GM21737 (cell line): ENCODE measurements at regions not wholly inside any gene's neighbourhood (a gene's known extent, or its start where the extent isn't known, plus 50 kb on each side); places are given as distances from the start of the nearest gene placed in this dataset.
"Not testable (repeated sequence)": the region's sequence is repeated elsewhere in the genome, so short reads cannot be mapped to it uniquely, and the experiment has no call there.

Experiments used
- ATAC-seq: cut with Tn5 transposase; IDR thresholded peaks from one replicate; pipeline ENCODE4 v1.9.1; 2021; ENCODE audit warnings: mild to moderate bottlenecking, moderate library complexity; ENCODE audit not compliant: unreplicated experiment

DNA sequence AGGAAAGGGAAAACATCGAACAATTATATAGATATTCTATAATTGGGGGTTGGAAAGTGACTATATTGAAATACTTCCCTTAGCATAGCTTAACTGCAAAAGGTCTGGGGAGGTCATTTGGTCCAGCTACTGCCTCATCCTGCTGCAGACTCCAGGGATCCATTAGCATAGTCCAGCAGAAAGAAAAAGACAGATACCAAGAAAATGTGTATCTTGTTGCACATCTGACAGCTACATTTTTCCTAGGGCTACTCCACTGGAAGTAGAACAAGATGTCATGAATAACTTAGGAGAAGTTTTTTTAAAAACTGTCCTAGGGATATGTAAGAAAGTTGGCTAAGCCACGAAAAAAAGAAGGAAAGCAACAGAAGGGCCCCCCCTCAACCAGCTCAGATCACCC is 92.9 kb upstream of the SLC30A5 start:
- no peak for ATAC-seq

GRCh38 chr5:69001627-69002026 is 92.2 kb upstream of the SLC30A5 start:
- ATAC-seq, result no peak

GRCh38 chr5:69004127-69004526 is 89.7 kb upstream of the SLC30A5 start:
- no peak for ATAC-seq

DNA sequence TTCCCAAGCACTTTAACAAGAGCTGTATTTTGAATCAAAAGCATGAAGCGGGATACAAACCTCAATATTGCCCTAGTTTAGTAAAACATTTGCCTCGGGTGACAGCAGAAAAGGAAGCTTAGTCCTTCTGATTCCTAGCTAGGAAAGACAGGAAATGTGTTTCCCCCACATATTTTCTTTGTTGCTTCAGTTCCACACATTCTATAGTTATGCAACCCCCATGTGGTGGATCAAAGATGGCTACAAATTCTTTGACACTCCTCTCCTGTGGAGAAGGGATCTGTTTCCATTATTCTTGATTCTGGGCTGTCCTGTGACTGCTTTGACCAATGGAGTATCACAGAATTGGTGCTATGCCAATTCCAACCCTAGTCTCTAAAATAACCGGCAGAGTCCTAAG is 89.1 kb upstream of the SLC30A5 start:
- no peak for ATAC-seq

DNA sequence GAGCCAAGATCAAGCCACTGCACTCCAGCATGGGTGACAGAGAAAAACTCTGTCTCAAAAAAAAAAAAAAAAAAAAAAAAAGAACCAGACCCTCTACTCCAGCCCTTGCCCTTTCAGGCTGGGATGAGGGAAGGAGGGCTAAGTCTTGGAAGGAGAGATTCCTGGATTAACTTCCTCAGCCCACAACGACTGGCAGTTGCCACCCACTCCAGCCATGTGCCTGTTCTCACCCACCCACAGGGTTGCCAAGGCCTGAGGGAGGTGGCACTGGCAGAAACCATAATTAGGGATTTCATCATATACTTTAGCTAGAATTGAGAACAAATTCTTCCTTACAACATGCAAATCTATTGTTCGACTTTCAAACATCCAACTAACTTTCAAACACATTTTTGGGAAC is 87.8 kb upstream of the SLC30A5 start:
- ATAC-seq, result no peak

- ATAC-seq, result no peak
Measured at GRCh38 chr5:69007163-69007562, 86.7 kb upstream of the SLC30A5 start.

- no peak for ATAC-seq
Measured at GRCh38 chr5:69007726-69008368, 86.0 kb upstream of the SLC30A5 start.

DNA sequence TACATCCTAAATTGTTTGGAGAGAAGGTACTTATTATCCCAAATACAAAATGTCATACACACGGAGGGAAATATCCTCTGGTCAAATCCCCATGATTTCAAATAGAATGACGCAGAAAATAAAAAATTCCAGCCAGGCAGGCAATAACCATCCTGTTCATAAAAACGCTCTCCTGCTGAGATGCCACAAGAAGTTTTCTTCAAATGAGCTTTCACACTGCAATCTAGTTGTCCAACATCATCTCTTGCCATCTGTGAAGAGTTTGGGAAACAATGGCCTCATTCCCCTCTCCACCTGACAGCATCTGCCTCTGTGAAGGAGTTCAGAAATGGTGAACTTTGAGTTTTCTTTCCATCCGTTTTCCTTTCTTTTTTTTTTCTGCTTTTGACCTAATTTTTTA is 83.3 kb upstream of the SLC30A5 start:
- ATAC-seq, result no peak

DNA sequence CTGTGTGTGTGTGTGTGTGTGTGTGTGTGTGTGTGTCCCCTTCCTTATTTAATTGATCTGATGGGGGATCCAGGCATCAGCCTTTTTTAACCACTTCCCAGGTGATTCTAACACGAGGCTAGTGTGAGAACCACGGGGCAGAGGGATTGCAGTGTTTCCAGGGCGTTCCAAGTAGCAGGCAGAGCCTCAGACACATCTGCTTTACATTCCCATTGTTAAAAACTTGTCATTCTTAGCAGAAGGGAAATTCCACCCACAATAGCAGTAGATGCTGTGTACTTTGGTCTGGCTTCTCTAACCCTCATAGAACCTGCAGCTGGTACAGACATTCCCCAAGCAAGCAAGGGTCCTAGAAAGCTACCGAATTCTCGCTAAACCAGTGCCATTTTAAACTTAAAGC is 81.9 kb upstream of the SLC30A5 start:
- no peak for ATAC-seq

GRCh38 chr5:69013481-69013880 is 80.3 kb upstream of the SLC30A5 start:
- no peak for ATAC-seq

- ATAC-seq, result not testable (repeated sequence)
Measured at GRCh38 chr5:69014007-69014406, 79.8 kb upstream of the SLC30A5 start.

DNA sequence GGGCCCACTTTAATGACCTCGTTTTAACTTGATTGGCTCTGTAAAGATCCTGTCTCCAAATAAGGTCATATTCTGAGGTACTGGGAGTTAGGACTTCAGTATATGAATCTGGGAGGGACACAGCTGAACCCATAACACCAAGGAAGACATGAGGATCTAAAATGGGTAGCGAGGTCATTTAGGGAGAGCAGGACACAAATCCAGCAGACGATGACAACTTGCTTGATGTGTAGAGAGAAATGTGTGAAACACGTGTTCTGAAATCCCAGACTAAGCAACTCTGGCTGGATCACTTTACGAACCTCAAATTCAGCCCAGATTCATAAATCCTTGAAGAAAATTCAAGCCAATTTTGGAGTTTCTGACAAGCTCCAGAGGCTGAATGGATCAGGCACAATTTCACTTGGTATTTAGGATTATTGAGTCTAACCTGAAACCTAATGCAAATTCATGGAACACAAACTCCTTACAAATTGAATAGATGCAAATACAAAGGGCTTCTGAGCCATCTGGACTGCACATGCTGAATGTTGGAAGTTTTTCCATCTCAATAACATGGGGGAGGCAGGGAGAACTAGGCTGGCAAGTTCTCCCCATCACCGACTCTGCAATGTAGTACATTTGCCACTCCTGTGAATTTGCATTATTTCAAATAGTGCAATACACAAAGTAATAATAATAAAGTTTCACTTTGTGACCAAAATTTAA is 74.0 kb upstream of the SLC30A5 start:
- no peak for ATAC-seq

DNA sequence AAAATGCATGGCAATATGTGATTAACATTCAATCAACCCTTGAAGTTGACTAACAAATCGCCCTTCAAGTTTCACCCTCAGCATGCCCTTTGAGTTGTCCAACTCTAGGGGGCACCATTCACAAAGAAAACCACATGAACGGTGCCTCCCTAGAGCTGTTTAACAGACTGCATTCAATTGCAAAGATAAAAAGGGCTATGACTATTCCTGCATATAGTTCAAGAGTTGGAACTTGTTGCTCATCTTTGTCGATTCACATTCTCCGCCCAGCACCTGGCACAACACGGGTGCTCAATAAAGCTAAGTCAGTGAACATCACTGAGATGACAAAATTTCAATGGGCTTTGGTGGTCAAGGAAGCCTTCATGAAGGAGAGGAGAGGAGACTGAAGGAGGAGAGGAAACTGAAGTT is 69.6 kb upstream of the SLC30A5 start:
- ATAC-seq, result no peak

- ATAC-seq, result no peak
Measured at GRCh38 chr5:69029292-69029691, 64.5 kb upstream of the SLC30A5 start.

- no peak for ATAC-seq
Measured at GRCh38 chr5:69030358-69031062, 63.3 kb upstream of the SLC30A5 start.

GRCh38 chr5:69032009-69032408 is 61.8 kb upstream of the SLC30A5 start:
- no peak for ATAC-seq

DNA sequence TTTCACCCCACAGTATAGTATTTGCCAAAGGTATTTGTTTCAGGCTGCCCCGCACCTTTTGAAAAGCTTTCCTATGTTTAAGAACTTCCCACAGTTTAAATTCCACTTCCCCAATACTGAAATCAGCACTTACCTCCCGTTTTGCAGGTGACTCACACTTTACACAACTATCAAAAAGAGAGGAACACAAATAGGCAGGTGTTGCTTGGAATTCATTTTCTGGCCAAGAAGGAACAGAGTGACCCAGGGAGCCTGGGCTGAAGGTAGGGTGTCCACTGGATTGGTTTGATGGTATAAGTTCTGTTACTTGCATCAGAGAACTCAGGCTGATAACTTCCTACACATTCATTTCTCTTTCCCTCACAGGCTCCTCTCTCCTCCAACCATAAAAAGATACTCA is 60.1 kb upstream of the SLC30A5 start:
- no peak for ATAC-seq

- ATAC-seq, result no peak
Measured at GRCh38 chr5:69034898-69035297, 58.9 kb upstream of the SLC30A5 start.

GRCh38 chr5:69035665-69036064 is 58.1 kb upstream of the SLC30A5 start:
- no peak for ATAC-seq

DNA sequence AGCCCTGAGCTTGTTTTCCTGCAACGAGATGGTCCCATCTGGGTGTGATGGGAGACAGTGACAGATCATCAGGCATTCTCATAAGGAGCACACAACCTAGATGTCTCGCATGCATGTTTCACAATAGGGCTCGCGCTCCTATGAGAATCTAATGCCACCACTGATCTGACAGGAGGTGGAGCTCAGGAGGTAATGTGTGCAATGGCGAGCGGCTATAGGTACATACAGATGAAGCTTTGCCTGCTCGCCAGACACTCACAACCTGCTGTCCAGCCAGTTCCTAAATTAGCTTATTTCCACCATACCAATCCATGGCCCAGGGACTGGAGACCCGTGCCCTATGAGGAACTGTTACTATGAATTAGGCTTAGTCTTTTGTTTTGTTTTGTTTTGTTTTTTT is 55.3 kb upstream of the SLC30A5 start:
- ATAC-seq, result no peak

DNA sequence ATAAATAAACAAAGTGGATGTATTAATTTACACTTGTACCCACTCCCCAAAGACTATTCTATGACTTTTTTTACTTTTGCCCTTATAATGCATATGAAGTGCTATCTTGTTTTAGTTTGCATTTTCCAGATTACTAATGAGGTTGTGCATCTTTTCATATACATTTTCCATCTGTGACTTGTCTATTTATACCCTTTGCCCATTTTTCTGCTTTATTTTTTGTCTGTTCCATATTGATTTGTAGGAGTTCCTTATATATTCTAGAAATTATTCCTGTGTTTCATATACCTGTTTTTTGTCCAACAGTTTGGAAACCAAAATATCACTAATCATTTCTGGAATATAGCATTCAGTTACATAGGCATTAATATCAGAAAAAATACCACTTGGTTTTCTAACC is 54.0 kb upstream of the SLC30A5 start:
- ATAC-seq, result no peak

DNA sequence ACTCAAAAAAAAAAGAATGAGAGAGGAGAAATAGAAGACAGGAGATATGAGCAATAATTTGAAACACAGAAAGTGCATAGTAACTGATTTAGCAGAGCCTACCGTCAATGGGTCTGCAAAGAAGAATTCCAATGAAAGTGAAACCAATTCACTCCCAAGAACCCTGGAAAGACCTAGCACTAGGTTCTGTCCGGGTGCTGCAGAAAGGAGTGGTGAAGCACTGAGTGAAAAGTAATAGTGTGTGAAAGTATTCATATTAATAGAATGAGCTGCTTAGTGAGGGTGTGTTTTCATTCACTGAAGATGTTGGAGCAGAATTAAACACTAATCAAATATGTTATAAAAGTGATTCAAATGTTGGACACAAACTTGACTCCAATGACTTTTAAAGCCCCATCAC is 51.3 kb upstream of the SLC30A5 start:
- ATAC-seq, result peak; percentile 20
